ENCODE measurements at regions not wholly inside any gene's neighbourhood (a gene's known extent, or its start where the extent isn't known, plus 50 kb on each side); places are given as distances from the start of the nearest gene placed in this dataset.
"Not testable (repeated sequence)": the region's sequence is repeated elsewhere in the genome, so short reads cannot be mapped to it uniquely, and the experiment has no call there.

DNA sequence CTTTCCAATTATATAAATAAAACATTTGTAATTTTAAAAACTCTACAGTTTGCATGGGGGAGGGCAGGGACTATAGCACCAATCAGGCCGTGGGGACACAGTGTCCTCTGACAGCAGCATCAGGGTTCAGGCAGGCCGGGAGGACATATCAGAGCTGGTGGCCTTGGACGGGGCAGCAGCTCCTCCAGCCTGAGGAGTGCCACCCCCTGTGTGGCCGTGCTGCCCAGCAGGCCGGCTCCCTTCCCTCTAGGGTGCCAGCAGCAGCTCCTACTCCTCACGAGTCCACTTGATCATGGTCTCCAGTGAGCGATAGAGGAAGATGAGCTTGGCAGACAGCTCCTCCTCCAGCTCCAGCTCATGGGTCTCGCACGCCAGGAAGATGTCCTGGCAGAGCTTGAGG is 144.0 kb upstream of the PHACTR3 start:
- DNase-seq (ENCODE audit: low read depth), result no peak

DNA sequence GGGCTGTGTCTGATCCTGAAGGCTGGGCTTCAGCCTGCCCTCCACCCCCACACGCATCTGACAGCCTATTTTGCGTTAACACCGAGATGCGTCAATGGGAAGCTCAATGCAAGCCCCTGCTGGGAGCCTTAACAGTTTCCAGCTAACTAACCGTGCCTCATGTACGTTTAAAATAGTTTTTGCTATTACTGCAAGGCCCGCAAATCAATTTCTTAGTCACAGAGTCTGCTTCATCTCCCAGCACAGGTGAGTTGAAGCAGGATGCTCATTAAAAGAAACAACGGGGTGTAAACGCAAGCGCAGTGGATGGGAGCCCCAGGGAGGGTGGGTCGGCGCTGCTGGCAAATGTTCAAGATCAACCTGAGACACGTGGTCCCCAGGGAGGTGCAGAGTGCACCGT is 142.8 kb upstream of the PHACTR3 start:
- DNase-seq (ENCODE audit: low read depth), result no peak

DNA sequence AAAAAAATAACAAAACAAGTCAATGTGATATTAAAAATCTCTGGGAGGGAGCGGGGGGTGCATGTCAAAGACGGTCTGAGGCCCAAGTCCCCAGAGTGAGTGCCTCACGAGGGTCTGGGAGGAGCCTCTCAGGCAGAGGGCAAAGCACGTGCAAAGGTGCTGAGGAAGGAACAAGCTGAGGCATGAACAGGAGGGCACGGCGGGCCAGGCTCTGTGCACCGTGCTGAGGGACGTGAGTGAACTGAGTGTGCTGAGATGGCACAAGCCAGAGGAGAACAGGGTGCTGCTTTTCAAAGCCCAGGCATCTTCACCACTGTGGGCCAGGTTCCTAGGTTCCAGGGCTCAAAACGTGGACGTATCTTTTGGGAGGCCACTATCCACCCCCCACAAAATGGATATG is 142.1 kb upstream of the PHACTR3 start:
- no peak for DNase-seq (ENCODE audit: low read depth)

DNA sequence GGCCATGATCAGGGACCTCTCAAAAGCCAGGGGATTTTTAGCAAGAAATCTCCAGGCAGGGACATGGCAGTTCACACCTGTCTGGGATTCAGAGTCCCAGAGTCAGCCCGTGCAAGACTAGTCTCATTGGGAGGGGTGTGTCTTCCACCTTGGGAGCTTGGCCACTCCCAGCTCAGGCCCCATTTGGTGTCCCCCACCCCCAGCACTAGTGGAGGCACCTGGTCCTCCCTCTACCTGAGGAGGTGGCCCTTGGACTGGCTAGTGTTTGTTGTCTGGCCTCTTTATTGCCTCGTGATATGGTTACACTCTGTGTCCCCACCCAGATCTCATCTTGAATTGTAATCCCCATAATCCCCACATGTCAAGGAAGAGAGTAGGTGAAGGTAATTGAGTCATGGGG is 140.8 kb upstream of the PHACTR3 start:
- DNase-seq (ENCODE audit: low read depth), result no peak

DNA sequence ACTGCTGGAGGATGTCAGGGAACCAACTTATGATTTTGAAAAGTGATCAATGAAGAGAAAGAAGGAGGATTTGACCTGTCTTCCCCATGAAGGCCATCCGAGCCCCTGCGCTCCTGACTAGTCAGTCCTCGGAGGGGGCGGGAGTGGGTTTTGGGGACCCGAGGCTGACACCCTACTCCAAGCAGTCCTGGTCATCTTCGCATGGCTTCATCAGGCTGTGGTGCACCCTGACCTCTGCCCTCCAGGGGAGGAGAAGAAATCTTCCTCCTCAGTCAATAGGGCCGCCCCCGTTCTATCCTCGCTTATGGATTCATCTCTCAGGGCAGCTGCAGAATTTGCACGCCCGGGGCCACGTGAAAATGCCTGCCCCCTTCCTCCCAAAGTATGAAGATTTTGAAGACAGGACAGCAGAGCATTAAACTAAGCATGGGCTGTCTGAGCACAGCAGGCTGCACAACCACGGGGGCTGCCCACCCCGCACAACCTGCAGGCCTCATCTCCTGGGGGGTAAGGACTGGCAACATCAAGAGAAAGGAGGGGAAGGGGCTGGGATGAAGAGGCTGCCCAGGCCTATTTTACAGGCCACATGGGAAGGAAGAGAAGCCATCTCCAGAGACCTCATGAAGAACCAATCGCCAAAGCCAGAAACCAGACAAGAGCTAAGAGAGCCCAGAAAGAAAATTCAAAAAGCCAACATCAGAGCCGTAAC is 138.1 kb upstream of the PHACTR3 start:
- no peak for DNase-seq (ENCODE audit: low read depth)

DNA sequence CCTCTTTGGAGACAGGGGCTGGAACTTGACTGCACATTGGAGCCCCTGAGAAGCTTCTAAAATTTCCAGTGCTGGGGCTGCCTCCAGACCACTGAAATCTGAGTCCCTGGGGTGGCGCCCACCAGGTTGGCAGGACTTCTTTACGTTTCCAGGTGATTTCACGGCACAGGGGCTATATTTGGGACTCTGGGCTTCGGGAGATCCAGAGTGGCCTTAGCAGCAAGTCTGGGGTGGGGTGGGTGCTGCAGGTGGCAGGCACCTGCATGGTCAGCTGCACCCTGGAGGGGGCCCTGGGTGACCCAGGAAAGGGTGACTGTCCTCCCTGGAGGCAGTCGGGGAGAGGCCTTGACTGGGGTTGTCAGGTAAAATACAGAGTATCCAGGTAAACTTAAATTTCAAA is 135.5 kb upstream of the PHACTR3 start:
- no peak for DNase-seq (ENCODE audit: low read depth)

DNA sequence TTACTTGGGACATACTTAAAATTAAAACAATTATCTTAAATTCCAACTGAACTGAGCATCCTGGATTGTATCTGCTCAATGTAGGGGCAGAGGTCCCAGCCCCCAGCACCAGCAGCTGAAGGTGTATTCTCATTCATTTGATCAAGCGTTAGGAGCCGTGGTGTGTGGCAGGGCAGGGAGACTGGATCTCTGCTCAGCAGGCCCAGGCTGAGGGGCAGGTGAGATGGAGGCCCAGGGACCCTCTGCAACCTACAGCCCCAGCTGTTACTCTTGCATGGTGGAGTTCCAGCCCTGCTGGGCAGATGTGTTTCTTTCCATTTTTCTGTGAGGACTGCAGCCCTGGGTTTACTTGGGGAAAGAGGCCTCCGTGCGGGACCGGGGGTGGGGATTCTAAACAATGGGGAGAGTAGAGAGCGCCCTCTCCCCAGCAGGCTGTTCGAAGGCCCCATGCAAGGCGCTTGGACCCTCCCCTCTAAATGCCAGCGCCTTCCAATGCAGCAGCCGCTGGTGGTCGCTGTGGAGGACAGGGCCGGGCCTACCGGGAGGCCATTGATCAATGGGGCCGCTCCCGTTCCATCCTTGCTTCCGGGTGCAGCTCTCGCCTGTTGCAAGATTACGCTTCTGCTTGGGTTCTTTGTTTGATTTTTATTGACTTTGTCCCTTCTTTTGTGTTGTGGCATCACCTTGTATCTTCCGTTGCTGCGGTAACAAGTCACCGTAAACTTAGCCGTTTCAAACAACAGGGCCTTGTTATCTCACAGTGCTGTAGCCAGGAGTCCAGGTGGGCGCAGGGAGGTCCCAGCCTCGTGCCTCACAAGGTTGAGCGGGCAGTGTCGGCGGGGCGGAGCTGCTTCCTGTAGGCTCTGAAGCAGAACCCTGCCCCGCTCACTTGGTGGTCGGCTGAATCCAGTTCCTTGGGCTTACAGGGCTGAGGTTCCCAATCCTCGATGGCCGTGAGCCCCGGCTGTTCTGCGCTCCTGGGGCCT is 134.8 kb upstream of the PHACTR3 start:
- no peak for DNase-seq (ENCODE audit: low read depth)

DNA sequence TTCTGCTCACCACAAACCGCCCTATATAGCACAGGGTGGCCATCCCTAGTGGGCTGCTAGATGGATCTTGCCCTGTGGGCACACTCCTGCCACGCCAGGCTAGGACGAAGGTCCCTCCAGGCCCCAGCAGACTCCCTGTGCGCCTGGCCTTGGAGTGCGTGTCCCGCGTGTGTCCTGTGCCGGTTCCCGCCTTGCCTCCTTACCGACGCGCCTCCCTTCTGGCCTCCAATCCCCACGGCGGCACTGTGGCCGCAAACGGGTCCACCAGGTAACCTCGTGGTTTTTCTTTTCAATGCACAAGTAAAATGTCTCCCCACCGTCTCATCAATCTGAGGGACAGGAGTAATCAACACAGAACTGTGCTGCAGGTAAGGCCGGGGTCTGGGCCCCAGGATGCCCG is 133.8 kb upstream of the PHACTR3 start:
- no peak for DNase-seq (ENCODE audit: low read depth)

DNA sequence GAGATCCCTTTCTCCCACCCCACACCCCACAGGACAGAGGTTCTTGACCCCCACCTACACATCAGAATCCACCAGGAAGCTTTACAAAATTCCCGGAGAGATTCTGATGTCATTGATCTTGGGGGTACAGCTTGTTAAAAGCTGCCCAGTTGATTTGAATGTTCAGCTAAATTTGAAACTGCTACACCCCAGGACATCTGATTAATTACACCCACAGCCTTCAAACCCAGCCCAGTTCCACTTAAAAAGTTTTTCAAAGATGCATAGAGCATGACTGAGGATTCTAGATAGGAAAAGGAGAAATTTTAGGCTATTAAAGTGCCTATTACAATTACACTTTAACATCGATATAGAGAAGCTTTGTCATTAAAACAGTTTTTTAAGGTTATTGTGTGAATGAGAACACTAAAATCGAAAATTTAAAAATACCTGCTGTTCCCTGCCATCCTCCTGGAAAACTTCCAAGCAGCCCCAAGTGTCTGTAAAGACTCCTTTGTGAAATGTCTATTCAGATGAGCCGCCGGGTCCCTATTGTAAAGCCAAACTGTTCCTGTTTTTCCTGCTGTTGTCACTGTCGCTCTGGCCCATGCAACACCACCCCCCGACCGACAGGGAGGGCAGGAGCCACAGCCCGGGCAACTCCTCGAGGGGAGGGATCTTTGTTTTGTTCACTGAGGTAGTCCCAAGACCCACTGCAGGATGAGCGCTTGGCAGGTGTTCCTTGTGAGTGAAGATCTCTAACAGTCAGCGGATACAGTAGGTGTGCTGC is 132.5 kb upstream of the PHACTR3 start:
- no peak for DNase-seq (ENCODE audit: low read depth)

DNA sequence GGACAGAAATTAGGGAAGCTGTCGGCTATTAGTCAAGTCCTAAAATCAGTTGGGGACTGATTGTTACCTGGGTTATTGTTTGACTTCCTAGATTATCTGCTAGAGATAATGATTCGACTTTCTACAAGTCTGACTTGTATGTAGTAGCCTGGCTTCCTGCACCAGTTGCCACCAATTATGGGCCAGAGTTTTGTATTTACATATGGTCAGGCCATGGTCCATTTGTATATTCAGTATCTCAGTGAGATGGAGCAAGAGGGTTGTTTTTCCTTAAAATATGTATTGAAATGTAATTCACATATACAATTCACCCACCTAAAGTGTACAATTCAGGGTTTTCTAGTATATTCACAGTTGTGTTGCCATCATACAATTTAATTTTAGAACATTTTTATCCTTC is 130.6 kb upstream of the PHACTR3 start:
- no peak for DNase-seq (ENCODE audit: low read depth)

DNA sequence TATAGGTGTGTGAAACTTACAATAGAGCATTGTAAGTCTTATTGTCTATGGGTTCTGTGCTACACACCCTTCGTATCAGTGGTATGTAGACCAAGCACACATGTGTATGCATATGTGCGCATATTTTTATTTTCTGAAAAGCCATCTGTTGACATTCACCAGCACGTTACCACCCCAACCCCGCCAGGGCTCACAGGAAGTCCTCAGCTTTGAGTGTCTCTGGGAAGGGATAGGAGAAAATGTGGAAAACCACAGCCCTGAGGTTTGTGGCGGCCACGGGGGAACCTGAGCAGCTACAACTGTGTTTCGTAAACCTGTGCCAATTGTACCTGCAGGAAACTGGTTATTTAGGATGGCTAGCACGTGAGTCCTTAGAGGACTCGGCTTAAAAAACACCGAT is 123.3 kb upstream of the PHACTR3 start:
- no peak for DNase-seq (ENCODE audit: low read depth)

DNA sequence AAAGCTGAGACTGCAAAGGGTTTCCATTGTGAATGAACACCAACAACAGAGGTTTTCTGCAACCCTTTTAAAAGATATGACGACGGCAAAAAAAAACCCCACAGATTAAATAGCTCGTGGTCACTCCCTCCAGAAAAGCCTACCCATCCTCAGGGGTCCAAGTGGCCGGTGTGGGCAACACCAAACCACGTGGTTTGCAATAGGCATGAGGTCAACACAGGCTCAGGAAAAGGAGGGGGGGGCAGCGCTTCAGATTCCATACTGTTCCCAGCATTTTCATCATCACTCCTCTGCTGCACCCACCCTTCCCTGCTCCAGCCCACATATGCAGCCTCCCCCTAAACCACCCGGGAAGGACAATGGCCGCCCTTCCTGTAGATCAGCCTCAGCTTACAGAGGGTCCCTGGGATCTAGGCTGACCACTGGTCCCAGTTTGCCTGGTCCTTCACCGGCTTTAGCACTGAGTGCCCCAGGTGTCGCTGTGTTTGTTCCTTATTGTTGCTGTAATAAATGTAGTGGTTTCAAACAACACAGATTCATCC is 122.8 kb upstream of the PHACTR3 start:
- no peak for DNase-seq (ENCODE audit: low read depth)

DNA sequence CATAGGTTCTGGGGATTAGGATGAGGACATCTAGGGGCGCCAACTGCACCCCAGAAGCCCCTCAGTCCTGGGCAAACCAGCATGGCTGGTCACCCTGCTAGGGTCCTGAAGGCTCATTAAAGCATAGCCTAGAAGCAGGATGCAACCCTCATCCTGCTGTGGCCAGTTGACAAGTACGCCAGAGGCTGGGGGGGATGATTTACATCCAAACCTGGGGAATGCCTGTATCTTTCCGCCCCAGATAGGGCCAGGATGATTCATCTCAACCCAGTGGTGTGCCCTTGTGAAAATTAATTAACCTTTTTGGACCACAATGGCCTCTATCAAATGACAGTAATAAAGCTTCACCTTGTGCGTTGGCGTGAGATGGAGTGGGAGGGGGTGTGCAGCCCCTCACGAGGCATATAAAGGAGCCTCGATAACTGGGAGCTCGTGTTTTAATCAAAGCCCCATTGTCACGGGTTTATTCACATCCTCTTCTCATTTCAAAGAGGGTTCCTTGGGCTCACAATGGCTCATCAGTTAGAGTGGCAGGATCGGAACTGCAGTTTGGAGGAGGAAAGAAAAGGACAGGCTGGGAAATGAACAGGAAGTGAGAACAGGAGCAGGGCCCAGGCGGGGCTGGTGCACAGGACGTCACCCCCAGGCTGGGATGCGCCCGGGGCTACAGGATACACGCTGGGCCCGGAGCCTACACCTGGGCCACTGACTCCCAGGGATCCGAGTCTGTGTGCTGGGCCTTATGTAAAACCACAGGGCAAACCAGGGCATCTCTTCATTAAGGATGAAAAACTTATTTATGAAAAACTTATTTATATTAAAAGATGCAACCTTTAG is 121.8 kb upstream of the PHACTR3 start:
- DNase-seq (ENCODE audit: low read depth), result no peak

DNA sequence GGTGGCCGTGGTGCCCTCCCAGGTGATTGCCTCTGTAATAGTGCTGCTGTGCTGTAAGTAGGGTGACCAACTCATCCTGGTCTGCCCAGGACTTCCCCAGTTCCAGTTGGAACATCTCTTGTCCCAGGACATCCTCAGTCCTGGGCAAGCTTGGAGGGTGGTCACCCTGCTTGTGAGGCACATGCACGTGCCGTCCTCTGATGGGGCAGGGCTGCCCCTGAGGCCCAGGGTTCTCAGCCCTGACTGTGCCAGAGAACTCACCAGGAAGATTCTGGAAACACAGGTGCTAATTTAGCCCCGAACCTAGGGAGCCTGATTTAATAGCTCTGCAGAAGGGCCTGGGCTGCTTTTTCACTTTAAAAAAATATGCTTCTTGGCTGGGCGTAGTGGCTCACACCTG is 120.9 kb upstream of the PHACTR3 start:
- DNase-seq (ENCODE audit: low read depth), result no peak

DNA sequence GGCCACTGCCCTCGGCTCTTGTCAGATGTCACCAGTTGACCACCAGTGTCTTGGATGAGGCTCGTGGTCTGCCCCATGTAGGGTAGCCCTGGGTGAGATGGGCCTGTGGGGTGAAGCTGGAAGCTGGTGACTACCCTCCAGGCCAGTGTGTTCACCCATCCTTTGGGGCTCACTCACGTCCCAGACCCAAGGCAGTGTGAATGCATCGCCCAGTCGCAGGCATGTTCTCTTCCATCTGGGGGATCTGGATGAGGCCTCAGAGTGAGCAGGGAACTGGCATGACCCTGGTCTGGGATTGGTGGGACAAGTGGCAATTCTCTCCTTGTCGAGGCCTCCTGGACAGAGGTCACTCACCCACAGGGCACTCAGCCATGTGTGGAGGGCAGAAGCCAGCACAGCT is 120.1 kb upstream of the PHACTR3 start:
- DNase-seq (ENCODE audit: low read depth), result no peak

DNA sequence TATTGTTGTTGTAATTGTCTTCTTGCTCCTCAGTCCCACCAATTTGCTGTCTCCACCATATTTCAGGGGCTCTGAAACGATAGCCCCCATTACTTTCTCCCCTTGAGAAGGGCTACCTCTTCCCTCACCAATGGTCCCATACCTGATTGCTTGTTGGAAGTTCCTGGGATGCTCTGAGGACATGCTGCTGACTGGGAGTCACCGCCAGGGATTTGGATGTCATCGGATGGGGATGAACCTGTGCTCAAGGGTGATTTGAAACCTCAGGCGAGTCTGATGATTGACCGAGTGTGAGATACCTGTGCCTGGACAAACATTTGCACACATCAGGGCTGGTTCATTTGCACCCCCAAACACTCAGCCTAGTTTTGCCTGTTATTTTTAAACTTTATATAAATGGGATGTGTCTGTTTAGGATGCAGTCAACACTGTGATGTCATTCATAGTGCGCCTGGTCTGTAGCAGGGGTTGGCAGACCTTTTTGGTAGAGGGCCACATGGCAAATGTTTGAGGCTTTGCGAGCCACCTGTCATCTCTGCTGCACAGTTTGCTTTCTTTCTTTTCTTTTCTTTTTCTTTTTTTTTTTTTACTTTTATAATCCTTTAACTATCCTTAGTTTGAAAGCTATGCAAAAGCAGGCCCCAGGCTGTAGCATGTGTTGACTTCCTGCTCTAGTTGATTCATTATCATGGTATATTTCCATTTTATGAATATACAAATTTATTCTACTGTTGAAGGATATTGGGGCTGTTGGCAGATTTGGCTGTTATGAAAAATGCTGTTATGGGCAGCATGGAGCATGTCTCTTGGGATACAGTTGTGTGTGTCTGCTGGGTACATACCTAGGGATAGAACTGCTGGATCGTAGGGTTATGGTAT is 118.5 kb upstream of the PHACTR3 start:
- no peak for DNase-seq (ENCODE audit: low read depth)

DNA sequence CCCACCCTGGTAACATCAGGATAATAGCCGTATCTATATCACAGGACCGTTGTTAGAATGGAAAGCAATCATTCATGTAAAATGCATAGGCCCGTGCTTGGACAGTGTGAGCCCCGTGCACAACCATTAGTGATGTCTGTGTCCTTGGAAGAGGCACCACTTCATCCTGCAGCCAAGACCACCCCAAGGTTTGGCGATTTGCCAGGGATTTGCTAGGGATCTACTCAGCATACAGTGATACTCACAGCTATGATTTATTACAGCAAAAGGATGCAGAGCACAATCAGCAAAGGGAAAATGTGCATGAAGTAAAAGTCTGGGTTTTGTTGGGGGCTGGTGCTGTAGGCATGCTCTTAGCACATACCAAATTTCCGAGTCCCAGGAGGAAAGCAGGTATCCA is 115.9 kb upstream of the PHACTR3 start:
- DNase-seq (ENCODE audit: low read depth), result not testable (repeated sequence)

DNA sequence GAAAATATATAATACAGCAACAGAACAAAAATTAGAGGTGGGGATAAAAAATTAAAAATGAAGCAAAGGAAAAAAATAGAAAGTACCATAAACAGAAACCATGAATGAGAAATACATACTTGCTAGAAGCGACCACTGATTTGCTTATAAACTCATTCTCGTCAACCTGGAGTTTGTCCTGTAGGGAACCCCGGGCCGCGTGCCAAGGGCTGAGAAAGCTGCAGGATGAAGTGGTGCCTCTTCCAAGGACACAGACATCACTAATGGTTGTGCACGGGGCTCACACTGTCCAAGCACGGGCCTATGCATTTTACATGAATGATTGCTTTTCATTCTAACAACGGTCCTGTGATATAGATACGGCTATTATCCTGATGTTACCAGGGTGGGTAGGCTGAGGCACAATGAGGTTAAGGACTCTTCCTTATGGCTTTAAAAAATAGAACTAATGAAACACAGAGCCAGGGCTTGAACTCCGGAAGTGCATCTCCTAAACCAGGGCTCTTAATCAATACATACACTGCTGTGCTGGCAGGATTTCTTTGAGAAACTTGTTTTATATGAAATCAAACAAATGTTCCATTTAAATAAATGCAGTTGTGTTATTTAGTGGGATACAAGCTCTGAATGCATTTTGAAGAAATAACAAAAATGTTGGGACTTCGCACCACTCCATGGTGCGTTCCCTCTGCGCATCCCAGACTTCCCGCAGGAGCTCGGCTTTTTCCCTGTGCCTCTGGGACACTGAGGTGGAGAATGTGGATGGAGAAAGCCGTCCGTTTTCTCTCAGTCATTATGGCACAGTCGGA is 113.9 kb upstream of the PHACTR3 start:
- DNase-seq (ENCODE audit: low read depth), result not testable (repeated sequence)

DNA sequence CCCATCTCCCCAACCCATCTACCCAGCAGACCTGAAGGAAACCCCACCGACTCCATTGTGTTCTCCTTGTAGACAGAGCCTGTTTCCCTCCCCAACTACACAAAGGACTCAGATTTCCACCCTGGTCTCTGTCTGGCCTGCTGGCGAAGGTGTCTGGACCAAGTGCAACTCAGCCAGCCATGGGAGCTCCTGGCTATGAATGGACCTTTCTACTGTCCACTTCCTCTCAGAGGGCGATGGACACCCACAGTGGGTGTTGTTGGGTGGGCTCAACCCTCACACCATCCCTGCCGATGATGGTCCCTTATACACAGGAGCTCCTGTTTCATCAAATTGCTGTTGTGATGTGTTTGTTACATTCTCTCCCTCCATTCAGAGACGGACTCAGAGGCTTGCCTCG is 112.5 kb upstream of the PHACTR3 start:
- DNase-seq (ENCODE audit: low read depth), result no peak

DNA sequence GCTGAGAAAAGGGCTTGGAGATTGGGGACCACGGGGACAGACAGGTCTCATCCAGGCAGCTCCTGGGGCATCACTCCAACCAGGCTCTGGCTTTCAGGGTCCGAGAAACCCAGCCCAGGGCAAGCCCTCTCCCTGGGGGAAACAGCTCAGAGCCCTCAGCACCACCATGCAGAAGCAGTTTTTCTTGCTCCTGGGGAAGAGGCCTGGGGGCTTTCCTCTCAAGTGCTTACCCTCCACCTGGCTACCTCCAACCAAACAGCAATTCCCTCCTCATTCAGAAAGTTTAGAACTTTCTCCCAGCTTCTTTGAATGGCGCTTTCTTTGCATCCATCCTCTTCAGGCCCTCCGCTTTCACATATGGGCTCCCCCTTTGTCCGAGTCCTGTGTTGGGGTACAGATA is 110.4 kb upstream of the PHACTR3 start:
- no peak for DNase-seq (ENCODE audit: low read depth)
